GM12865 (cell line): ENCODE measurements at regions not wholly inside any gene's neighbourhood (a gene's known extent, or its start where the extent isn't known, plus 50 kb on each side); places are given as distances from the start of the nearest gene placed in this dataset.

Experiments
- DNase-seq: peaks from one replicate; pipeline ENCODE4 v3.0.0; 2010; ENCODE audit warnings: low read depth
- H3K4me3 ChIP-seq: 2 replicates; pipeline ENCODE4 v1.5.1; 2011; ENCODE audit warnings: mild to moderate bottlenecking, low read depth, low read length, control low read depth
- TF ChIP-seq, protein P1 (sequence below): IDR thresholded peaks from 2 replicates; pipeline ENCODE4 v1.5.1; 2011; ENCODE audit warnings: low read length, control low read depth, low read depth, inconsistent platforms; ENCODE audit not compliant: insufficient read depth; ENCODE audit errors: missing control alignments

DNA sequence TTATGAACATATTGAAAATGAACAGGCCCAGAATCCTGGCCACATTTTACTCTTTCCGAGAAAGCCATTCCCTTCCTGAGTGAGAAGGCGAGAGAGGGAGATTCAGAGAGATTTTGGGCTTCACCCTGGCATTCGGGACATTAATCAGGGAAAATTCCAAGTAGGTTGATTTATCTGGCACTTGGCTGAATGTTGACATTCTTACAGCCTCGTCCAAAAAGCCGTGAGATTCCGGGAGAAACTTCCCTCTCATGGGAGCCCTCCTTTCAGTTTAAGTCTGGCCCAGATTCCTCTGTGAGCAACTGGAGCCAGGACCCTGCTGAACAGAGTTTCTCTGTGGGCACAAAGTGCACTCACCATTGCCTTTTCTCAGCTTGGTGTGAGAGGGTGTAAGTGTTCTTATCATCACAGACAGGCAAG, 129.2 kb upstream of the PEG3 start:
- DNase-seq: no peak
- no peak overlapping the region for H3K4me3 ChIP-seq
- TF ChIP-seq, protein P1, sequence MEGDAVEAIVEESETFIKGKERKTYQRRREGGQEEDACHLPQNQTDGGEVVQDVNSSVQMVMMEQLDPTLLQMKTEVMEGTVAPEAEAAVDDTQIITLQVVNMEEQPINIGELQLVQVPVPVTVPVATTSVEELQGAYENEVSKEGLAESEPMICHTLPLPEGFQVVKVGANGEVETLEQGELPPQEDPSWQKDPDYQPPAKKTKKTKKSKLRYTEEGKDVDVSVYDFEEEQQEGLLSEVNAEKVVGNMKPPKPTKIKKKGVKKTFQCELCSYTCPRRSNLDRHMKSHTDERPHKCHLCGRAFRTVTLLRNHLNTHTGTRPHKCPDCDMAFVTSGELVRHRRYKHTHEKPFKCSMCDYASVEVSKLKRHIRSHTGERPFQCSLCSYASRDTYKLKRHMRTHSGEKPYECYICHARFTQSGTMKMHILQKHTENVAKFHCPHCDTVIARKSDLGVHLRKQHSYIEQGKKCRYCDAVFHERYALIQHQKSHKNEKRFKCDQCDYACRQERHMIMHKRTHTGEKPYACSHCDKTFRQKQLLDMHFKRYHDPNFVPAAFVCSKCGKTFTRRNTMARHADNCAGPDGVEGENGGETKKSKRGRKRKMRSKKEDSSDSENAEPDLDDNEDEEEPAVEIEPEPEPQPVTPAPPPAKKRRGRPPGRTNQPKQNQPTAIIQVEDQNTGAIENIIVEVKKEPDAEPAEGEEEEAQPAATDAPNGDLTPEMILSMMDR: no peak

DNA sequence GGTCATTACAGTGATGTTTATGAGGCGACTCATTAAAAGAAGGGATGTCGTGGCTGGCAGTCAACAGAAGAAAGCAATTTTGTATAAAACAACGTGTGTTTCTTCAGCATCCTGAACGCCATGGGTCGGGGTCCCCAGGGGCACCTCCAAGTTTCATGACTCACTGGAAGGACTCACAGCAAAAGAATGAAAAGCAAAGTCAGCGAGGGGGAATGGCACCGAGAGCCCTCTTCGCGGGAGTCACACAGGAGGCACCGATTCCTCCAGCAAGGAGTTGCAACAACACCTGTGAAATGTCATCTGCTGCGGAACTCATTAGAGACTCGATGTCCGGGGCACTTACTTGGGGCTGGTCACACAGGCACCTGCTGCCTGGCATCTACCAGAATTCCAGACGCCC, 130.7 kb upstream of the PEG3 start:
- no peak for DNase-seq
- H3K4me3 ChIP-seq: no peak overlapping the region
- TF ChIP-seq, protein P1: no peak

DNA sequence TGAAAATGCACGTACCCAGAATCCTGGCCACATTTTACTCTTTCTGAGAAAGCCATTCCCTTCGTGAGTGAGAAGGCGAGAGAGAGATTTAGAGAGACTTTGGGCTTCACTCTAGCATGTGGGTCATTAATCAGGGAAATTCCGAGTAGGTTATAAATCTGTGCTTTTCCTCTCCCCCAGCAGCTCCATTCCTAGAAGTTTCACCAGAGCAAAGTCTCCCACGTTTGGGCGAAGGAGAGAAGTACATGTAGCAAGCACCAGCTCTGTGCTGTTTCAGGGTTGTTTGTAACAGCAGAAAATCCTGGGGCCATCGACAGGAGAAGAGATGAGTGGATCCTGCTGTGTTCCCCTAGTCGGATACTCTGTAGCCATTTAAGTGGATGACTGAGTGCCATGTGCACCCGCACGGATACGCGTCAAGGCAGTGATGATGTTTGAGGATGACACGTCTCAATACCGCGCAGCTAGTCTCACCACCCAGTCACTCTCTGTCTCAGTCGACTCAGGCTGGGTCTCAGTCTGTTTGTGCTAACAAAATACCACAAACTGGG, 131.8 kb upstream of the PEG3 start:
- no peak overlapping the region for H3K4me3 ChIP-seq
- no peak for DNase-seq
- TF ChIP-seq, protein P1: no peak

DNA sequence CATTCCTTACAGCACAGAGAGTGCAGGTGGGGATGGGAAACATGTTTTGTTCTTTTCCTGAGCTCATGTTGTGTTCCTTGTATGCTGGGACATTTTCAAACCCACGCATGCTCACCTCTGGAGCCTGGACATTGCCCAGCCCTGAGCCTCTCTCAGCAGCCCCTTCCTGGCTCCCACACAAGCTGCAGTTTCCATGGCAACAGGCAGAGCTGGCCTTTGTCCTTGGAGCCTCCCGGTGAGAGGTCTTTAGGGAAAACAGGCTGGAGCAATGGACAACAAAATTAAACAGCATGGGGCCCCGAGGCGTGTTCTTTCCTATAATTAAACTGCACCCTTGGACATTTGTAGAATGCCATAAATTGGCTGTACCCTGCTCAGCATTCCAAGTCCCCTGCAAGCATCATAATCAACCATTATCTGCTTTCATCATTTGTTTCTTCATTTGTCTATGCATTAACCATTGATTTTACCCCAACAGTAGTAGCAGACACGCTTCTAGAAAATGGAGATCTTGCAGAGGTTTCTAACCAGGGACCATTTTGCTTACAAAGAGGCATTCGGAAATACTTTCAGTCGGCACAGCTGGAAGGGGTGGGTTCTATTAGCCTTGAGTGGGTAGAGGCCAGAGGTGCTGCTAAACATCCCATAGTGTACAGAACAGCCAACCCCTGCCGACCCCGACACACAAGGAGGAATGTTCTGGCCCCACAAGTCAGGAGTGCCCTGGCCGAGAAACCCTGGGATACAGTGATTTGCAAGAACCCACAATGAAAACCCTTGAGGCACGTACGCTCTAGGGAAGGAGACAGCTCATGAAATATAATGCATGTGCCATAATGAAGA, 133.4 kb upstream of the PEG3 start:
- TF ChIP-seq, protein P1: no peak
- DNase-seq: no peak
- H3K4me3 ChIP-seq: no peak overlapping the region

DNA sequence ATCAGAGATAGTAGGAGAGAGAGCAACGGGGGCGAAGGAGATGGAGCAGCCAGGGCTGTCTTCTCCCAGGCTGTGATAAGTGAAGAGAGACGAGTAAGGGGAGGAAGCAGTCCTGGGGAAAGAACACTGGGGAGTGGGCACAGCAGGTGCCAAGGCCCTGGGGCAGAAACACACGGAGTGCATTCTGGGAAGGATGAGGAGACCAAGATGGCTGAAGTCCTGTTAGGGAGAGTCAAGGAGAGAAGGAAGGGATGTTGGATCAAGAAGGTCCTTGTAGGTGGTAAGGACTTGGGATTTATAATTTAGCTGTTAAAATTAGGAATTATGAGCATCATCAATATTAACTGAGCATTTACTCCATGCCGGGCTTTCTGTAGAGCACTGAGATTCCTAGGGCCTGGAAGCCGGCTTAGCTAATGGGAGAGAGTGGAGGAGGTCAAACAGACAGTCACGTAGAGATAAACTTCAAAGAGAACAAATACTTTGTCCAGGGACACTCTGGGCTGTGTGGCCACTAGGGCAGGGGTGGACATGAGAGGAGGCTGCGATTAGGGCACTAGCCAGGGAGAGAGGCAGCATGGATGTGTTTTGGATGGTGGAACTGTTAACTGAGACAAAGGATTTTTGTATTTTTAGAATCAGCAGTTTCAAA, 134.2 kb upstream of the PEG3 start:
- no peak for DNase-seq
- no peak overlapping the region for H3K4me3 ChIP-seq
- TF ChIP-seq, protein P1: no peak

DNA sequence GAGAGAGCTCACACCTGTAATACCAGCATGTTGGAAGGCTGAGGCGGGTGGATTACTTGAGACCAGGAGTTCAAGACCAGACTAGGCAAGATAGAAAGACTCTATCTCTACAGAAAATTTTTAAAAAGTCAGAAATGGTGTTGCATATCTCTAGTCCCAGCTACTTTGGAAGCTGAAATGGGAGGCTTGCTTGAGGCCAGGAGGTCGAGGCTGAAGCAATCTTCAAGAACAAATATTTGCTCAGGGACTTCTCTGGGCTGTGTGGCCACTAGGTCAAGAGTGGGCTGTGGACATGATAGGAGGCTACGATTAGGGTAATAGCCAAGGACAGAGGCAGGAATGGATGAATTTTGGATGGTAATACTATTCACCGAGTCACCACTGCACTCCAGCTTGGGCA, 135.8 kb upstream of the PEG3 start:
- no peak overlapping the region for H3K4me3 ChIP-seq
- DNase-seq: no peak
- TF ChIP-seq, protein P1: no peak
